ENCODE measurements at regions not wholly inside any gene's neighbourhood (a gene's known extent, or its start where the extent isn't known, plus 50 kb on each side); places are given as distances from the start of the nearest gene placed in this dataset.
"Not testable (repeated sequence)": the region's sequence is repeated elsewhere in the genome, so short reads cannot be mapped to it uniquely, and the experiment has no call there.

GRCh38 chr16:66265048-66265415 is 101.5 kb upstream of the CDH5 start:
- DNase-seq, result no peak

- no peak for DNase-seq
These were observed 102.0 kb upstream of the CDH5 start for GRCh38 chr16:66264311-66265047.

- no peak for DNase-seq
These were observed 102.5 kb upstream of the CDH5 start for GRCh38 chr16:66263973-66264310.

GRCh38 chr16:66263168-66263972 is 103.1 kb upstream of the CDH5 start:
- no peak for DNase-seq

- no peak for DNase-seq
These were observed 104.0 kb upstream of the CDH5 start for GRCh38 chr16:66262253-66263167.

- no peak for DNase-seq
These were observed 104.7 kb upstream of the CDH5 start for GRCh38 chr16:66261826-66262225.

GRCh38 chr16:66260522-66261254 is 105.8 kb upstream of the CDH5 start:
- no peak for DNase-seq

GRCh38 chr16:66258916-66259845 is 107.3 kb upstream of the CDH5 start:
- no peak for DNase-seq

- DNase-seq, result no peak
These were observed 109.6 kb upstream of the CDH5 start for GRCh38 chr16:66256919-66257318.

- DNase-seq, result no peak
These were observed 110.8 kb upstream of the CDH5 start for GRCh38 chr16:66255647-66256046.

- DNase-seq, result no peak
These were observed 111.7 kb upstream of the CDH5 start for GRCh38 chr16:66254751-66255150.

- no peak for DNase-seq
These were observed 112.4 kb upstream of the CDH5 start for GRCh38 chr16:66254106-66254505.

- no peak for DNase-seq
These were observed 114.9 kb upstream of the CDH5 start for GRCh38 chr16:66251476-66252160.

GRCh38 chr16:66250686-66251431 is 115.6 kb upstream of the CDH5 start:
- no peak for DNase-seq

GRCh38 chr16:66247516-66248481 is 118.7 kb upstream of the CDH5 start:
- no peak for DNase-seq

- no peak for DNase-seq
These were observed 120.6 kb upstream of the CDH5 start for GRCh38 chr16:66245868-66246267.

- no peak for DNase-seq
These were observed 121.4 kb upstream of the CDH5 start for GRCh38 chr16:66245072-66245471.

GRCh38 chr16:66242672-66243071 is 123.8 kb upstream of the CDH5 start:
- no peak for DNase-seq

- DNase-seq, result not testable (repeated sequence)
These were observed 124.3 kb upstream of the CDH5 start for GRCh38 chr16:66242206-66242605.
